ENCODE measurements at regions not wholly inside any gene's neighbourhood (a gene's known extent, or its start where the extent isn't known, plus 50 kb on each side); places are given as distances from the start of the nearest gene placed in this dataset.

- H3K36me3 ChIP-seq (ENCODE audit: low read length) = no peaks in the 10 kb centered on the region
- H3K9me3 ChIP-seq (ENCODE audit: insufficient read depth, low read length) = no peaks in the 10 kb centered on the region
- H3K9me2 ChIP-seq (replicated peaks; ENCODE audit: insufficient read depth, low read length) = no peaks in the 10 kb centered on the region
- no peak overlapping the region for H3K27ac ChIP-seq (ENCODE audit: low read depth, low read length)
- TF ChIP-seq EZH2phosphoT487 (conservative IDR thresholded peaks at IDR 0.05; ENCODE audit: low read length) (no peak), CTCF (IDR thresholded peaks at IDR 0.05; ENCODE audit: insufficient read depth, low read length, poor library complexity, severe bottlenecking) (no peak)
- no peaks in the 10 kb centered on the region for H4K20me1 ChIP-seq (ENCODE audit: low read depth, low read length)
- no peak overlapping the region for H3K4me3 ChIP-seq (ENCODE audit: insufficient read depth, low read length, poor library complexity, severe bottlenecking)
- H3K4me2 ChIP-seq (ENCODE audit: low read depth, low read length, poor library complexity, severe bottlenecking) = no peak overlapping the region
- H3K9ac ChIP-seq (ENCODE audit: low read length) = no peak overlapping the region
- no peaks in the 10 kb centered on the region for H3K79me2 ChIP-seq (ENCODE audit: insufficient read depth, low read length)
- no peaks in the 10 kb centered on the region; the same call in 1 of the 2 replicates for H3K27me3 ChIP-seq (ENCODE audit: low read length)
- H3F3A ChIP-seq (ENCODE audit: insufficient read depth) = no peaks in the 10 kb centered on the region
- no peak overlapping the region for H2AFZ ChIP-seq (ENCODE audit: low read depth, low read length, severe bottlenecking)
Observed at GRCh38 chr1:60413091-60413490, 339.5 kb upstream of the C1orf87 start.

GRCh38 chr1:60411591-60411990 lies 338.0 kb upstream of the C1orf87 start:
- Histone ChIP-seq H3K36me3 (ENCODE audit: low read length) (no peaks in the 10 kb centered on the region), H3K4me2 (ENCODE audit: low read depth, low read length, poor library complexity, severe bottlenecking) (no peak overlapping the region), H3K27ac (ENCODE audit: low read depth, low read length) (no peak overlapping the region), H2AFZ (ENCODE audit: low read depth, low read length, severe bottlenecking) (no peak overlapping the region), H4K20me1 (ENCODE audit: low read depth, low read length) (no peaks in the 10 kb centered on the region), H3K79me2 (ENCODE audit: insufficient read depth, low read length) (no peaks in the 10 kb centered on the region), H3K9me2 (replicated peaks; ENCODE audit: insufficient read depth, low read length) (no peaks in the 10 kb centered on the region), H3K9ac (ENCODE audit: low read length) (no peak overlapping the region), H3F3A (ENCODE audit: insufficient read depth) (no peaks in the 10 kb centered on the region), H3K4me3 (ENCODE audit: insufficient read depth, low read length, poor library complexity, severe bottlenecking) (no peak overlapping the region), H3K9me3 (ENCODE audit: insufficient read depth, low read length) (no peaks in the 10 kb centered on the region), H3K27me3 (ENCODE audit: low read length) (no peaks in the 10 kb centered on the region; the same call in 1 of the 2 replicates)
- TF ChIP-seq CTCF (IDR thresholded peaks at IDR 0.05; ENCODE audit: insufficient read depth, low read length, poor library complexity, severe bottlenecking) (no peak), EZH2phosphoT487 (conservative IDR thresholded peaks at IDR 0.05; ENCODE audit: low read length) (no peak)

GRCh38 chr1:60402816-60403215 lies 329.2 kb upstream of the C1orf87 start:
- TF ChIP-seq EZH2phosphoT487 (conservative IDR thresholded peaks at IDR 0.05; ENCODE audit: low read length) (no peak), CTCF (IDR thresholded peaks at IDR 0.05; ENCODE audit: insufficient read depth, low read length, poor library complexity, severe bottlenecking) (no peak)
- H3K27me3 ChIP-seq (ENCODE audit: low read length) = no peaks in the 10 kb centered on the region
- H3K36me3 ChIP-seq (ENCODE audit: low read length) = no peaks in the 10 kb centered on the region

More at GRCh38 chr1:60402816-60403215, 329.2 kb upstream of the C1orf87 start:
- Histone ChIP-seq H3K27ac (ENCODE audit: low read depth, low read length) (no peak overlapping the region), H4K20me1 (ENCODE audit: low read depth, low read length) (no peaks in the 10 kb centered on the region), H3K4me2 (ENCODE audit: low read depth, low read length, poor library complexity, severe bottlenecking) (no peak overlapping the region), H2AFZ (ENCODE audit: low read depth, low read length, severe bottlenecking) (no peak overlapping the region), H3K9ac (ENCODE audit: low read length) (no peak overlapping the region), H3F3A (ENCODE audit: insufficient read depth) (no peaks in the 10 kb centered on the region), H3K9me3 (ENCODE audit: insufficient read depth, low read length) (no peaks in the 10 kb centered on the region), H3K4me3 (ENCODE audit: insufficient read depth, low read length, poor library complexity, severe bottlenecking) (no peak overlapping the region), H3K79me2 (ENCODE audit: insufficient read depth, low read length) (no peaks in the 10 kb centered on the region), H3K9me2 (replicated peaks; ENCODE audit: insufficient read depth, low read length) (no peaks in the 10 kb centered on the region)

All from SU-DHL-6 (cell line).